ENCODE measurements at regions not wholly inside any gene's neighbourhood (a gene's known extent, or its start where the extent isn't known, plus 50 kb on each side); places are given as distances from the start of the nearest gene placed in this dataset.

GRCh38 chr5:34533582-34534522 is 122.3 kb upstream of the RAI14 start:
- peak; percentile 93 for DNase-seq (ENCODE audit: low read depth)

GRCh38 chr5:34534523-34535103 is 121.5 kb upstream of the RAI14 start:
- DNase-seq (ENCODE audit: low read depth): peak; percentile 85

- no peak for DNase-seq (ENCODE audit: low read depth)
These were observed 120.7 kb upstream of the RAI14 start for GRCh38 chr5:34535433-34535832.

- DNase-seq (ENCODE audit: low read depth): no peak
These were observed 120.0 kb upstream of the RAI14 start for GRCh38 chr5:34535944-34536623.

- DNase-seq (ENCODE audit: low read depth): no peak
These were observed 119.4 kb upstream of the RAI14 start for GRCh38 chr5:34536699-34537098.

- no peak for DNase-seq (ENCODE audit: low read depth)
These were observed 118.0 kb upstream of the RAI14 start for GRCh38 chr5:34538026-34538672.

GRCh38 chr5:34539183-34539582 is 116.9 kb upstream of the RAI14 start:
- no peak for DNase-seq (ENCODE audit: low read depth)

- no peak for DNase-seq (ENCODE audit: low read depth)
These were observed 115.1 kb upstream of the RAI14 start for GRCh38 chr5:34541067-34541466.

- DNase-seq (ENCODE audit: low read depth): no peak
These were observed 113.3 kb upstream of the RAI14 start for GRCh38 chr5:34542818-34543217.

GRCh38 chr5:34543687-34544086 is 112.4 kb upstream of the RAI14 start:
- DNase-seq (ENCODE audit: low read depth): no peak

- DNase-seq (ENCODE audit: low read depth): no peak
These were observed 111.7 kb upstream of the RAI14 start for GRCh38 chr5:34544403-34544802.

- no peak for DNase-seq (ENCODE audit: low read depth)
These were observed 111.0 kb upstream of the RAI14 start for GRCh38 chr5:34545164-34545563.

- DNase-seq (ENCODE audit: low read depth): no peak
These were observed 110.5 kb upstream of the RAI14 start for GRCh38 chr5:34545626-34546025.

- DNase-seq (ENCODE audit: low read depth): no peak
These were observed 108.6 kb upstream of the RAI14 start for GRCh38 chr5:34547300-34548085.

- no peak for DNase-seq (ENCODE audit: low read depth)
These were observed 108.1 kb upstream of the RAI14 start for GRCh38 chr5:34548086-34548403.

GRCh38 chr5:34550247-34550646 is 105.9 kb upstream of the RAI14 start:
- DNase-seq (ENCODE audit: low read depth): no peak

- no peak for DNase-seq (ENCODE audit: low read depth)
These were observed 105.2 kb upstream of the RAI14 start for GRCh38 chr5:34550964-34551363.

GRCh38 chr5:34551911-34552433 is 104.2 kb upstream of the RAI14 start:
- no peak for DNase-seq (ENCODE audit: low read depth)

- DNase-seq (ENCODE audit: low read depth): no peak
These were observed 103.4 kb upstream of the RAI14 start for GRCh38 chr5:34552686-34553085.

- no peak for DNase-seq (ENCODE audit: low read depth)
These were observed 102.5 kb upstream of the RAI14 start for GRCh38 chr5:34553581-34553980.

GRCh38 chr5:34554641-34555040 is 101.5 kb upstream of the RAI14 start:
- DNase-seq (ENCODE audit: low read depth): no peak
